HepG2 (cell line): ENCODE measurements at regions not wholly inside any gene's neighbourhood (a gene's known extent, or its start where the extent isn't known, plus 50 kb on each side); places are given as distances from the start of the nearest gene placed in this dataset.
A peak's percentile ranks its signal among the peaks of the same experiment; 100 is the strongest.

Experiments
- ATAC-seq: fragments of 200-7000 bp; cut with Tn5 transposase; 3 replicates; pipeline ENCODE4 v1.9.1; 2020; ENCODE audit warnings: mild to moderate bottlenecking, moderate library complexity
- BruUV-seq: library from RNA; stranded (reverse); fragments of 400-500 nt; replicated peaks from 2 replicates; lab custom pipeline; 2021; lab: Mats Ljungman, UMichigan
- CTCF ChIA-PET: fragments of 300-600 bp; formaldehyde crosslinking; extraction: SDS; loops from one replicate; lab custom pipeline; 2021; ENCODE audit warnings: low total read pairs, inconsistent platforms, low intra/inter-chr PET ratio; lab: Yijun Ruan, JAX
- POLR2A ChIA-PET: fragments of 350-600 bp; sonication (Branson Sonifier 250); formaldehyde crosslinking; loops from one replicate; lab custom pipeline; 2020; ENCODE audit warnings: antibody characterized with exemption, inconsistent platforms; lab: Yijun Ruan, JAX
- DNase-seq: peaks from one replicate; pipeline ENCODE4 v3.0.0-alpha.2; 2015; ENCODE audit warnings: low spot score
- FAIRE-seq: peaks from 3 replicates; lab custom pipeline; 2011; peaks lifted over from hg19 to GRCh38; lab: Jason Lieb, UNC
- H2AFZ ChIP-seq: one replicate; pipeline ENCODE4 v1.6.1; 2011; ENCODE audit warnings: low read length, inconsistent platforms
- H3K27ac ChIP-seq: fragments of 300-600 bp; 3 replicates; pipeline ENCODE4 v1.8.0; 2011; ENCODE audit warnings: mixed run types, mild to moderate bottlenecking, mixed read lengths, low read length, inconsistent platforms; ENCODE audit not compliant: insufficient read depth; ENCODE audit errors: extremely low read length
- H3K27me3 ChIP-seq, 2 experiments: fragments of 200-600 bp in 1 of 2; 2 replicates in 1 of 2; 3 replicates in 1 of 2; pipeline versions ENCODE4 v1.6.0 to v1.8.0; 2011; ENCODE audit warnings: low read length in 2 of 2, mild to moderate bottlenecking in 2 of 2, moderate library complexity in 2 of 2, inconsistent platforms in 1 of 2; ENCODE audit not compliant: insufficient read depth in 2 of 2, control insufficient read depth in 1 of 2
- H3K36me3 ChIP-seq, 2 experiments: fragments of 200-600 bp in 1 of 2; replicated peaks in 1 of 2; 2 replicates in 1 of 2; 3 replicates in 1 of 2; pipeline versions ENCODE4 v1.5.1 to v1.8.0; 2011; ENCODE audit warnings: low read length in 2 of 2, inconsistent platforms in 1 of 2; ENCODE audit not compliant: insufficient read depth in 2 of 2, control insufficient read depth in 1 of 2
- H3K4me1 ChIP-seq: 2 replicates; pipeline ENCODE4 v1.5.1; 2012; ENCODE audit warnings: low read length, inconsistent platforms; ENCODE audit not compliant: insufficient read depth
- H3K4me2 ChIP-seq: 2 replicates; pipeline ENCODE4 v1.6.0; 2011; ENCODE audit warnings: low read depth, low read length, inconsistent platforms
- H3K4me3 ChIP-seq, 3 experiments: fragments of 200-600 bp in 1 of 3; sonication (generic), shearing (Covaris generic) in 1 of 3; replicated peaks in 1 of 3; 2 replicates each; pipeline ENCODE4 v1.5.1; 2011 to 2016; ENCODE audit warnings: low read length in 3 of 3, inconsistent platforms in 2 of 3, low read depth in 2 of 3, mild to moderate bottlenecking in 2 of 3, control low read depth in 1 of 3, mixed read lengths in 1 of 3; ENCODE audit not compliant: insufficient read depth in 1 of 3
- H3K79me2 ChIP-seq: one replicate; pipeline ENCODE4 v1.6.1; 2011; ENCODE audit warnings: low read length, inconsistent platforms; ENCODE audit not compliant: insufficient read depth
- H3K9ac ChIP-seq: 2 replicates; pipeline ENCODE4 v1.6.0; 2011; ENCODE audit warnings: mild to moderate bottlenecking, low read depth, low read length, inconsistent platforms; ENCODE audit not compliant: insufficient read depth
- H3K9me3 ChIP-seq: 2 replicates; pipeline ENCODE4 v1.5.1; 2012; ENCODE audit warnings: mild to moderate bottlenecking, low read length
- H4K20me1 ChIP-seq: 2 replicates; pipeline ENCODE4 v1.6.0; 2011; ENCODE audit warnings: inconsistent platforms, mild to moderate bottlenecking, low read length, moderate library complexity; ENCODE audit not compliant: insufficient read depth
- ARID5B ChIP-seq: IDR thresholded peaks from 2 replicates; pipeline ENCODE4 v1.4.0; 2020; ENCODE audit warnings: mild to moderate bottlenecking, missing genetic modification reagents
- GLMP ChIP-seq: sonication (generic); formaldehyde crosslinking; IDR thresholded peaks from 2 replicates; pipeline ENCODE4 v1.9.0; 2021; ENCODE audit warnings: missing genetic modification reagents, mild to moderate bottlenecking, borderline replicate concordance
- HNF4A ChIP-seq: sonication (generic); formaldehyde crosslinking; IDR thresholded peaks from 2 replicates; pipeline ENCODE4 v1.4.0; 2020; ENCODE audit warnings: missing genetic modification reagents
- NAIF1 ChIP-seq: sonication (generic); formaldehyde crosslinking; IDR thresholded peaks from 2 replicates; pipeline ENCODE4 v1.5.0; 2020; ENCODE audit warnings: mild to moderate bottlenecking, missing genetic modification reagents, borderline replicate concordance
- TEAD3 ChIP-seq: optimal IDR thresholded peaks from 2 replicates; pipeline ENCODE3; 2016; ENCODE audit warnings: borderline replicate concordance
- ZNF605 ChIP-seq: sonication (generic); formaldehyde crosslinking; IDR thresholded peaks from 2 replicates; pipeline ENCODE4 v1.8.0; 2022; ENCODE audit warnings: mild to moderate bottlenecking, missing genetic modification reagents
- WGBS: methylation state at CpG from one replicate; pipeline ENCODE4 v1.1.6; 2017; ENCODE audit warnings: low lambda C conversion rate; 5-methylcytosine and 5-hydroxymethylcytosine counted together
- in situ Hi-C: cut with HindIII; loops from 2 replicates; pipeline ENCODE4 v1.10.0; 2017; ENCODE audit warnings: low pct_unique_long_range_greater_than_20kb; ENCODE audit not compliant: extremely low pct_ligation_motif_present
- intact Hi-C: fragments of 100-400 bp; cut with micrococcal nuclease; formaldehyde crosslinking; loops from one replicate; pipeline ENCODE4 v1.10.0; 2022; ENCODE audit not compliant: unreplicated experiment
- TF ChIP-seq, protein P1 (sequence below): sonication (generic); formaldehyde crosslinking; IDR thresholded peaks from 2 replicates; pipeline ENCODE4 v1.9.0; 2021; ENCODE audit warnings: missing genetic modification reagents, borderline replicate concordance

DNA sequence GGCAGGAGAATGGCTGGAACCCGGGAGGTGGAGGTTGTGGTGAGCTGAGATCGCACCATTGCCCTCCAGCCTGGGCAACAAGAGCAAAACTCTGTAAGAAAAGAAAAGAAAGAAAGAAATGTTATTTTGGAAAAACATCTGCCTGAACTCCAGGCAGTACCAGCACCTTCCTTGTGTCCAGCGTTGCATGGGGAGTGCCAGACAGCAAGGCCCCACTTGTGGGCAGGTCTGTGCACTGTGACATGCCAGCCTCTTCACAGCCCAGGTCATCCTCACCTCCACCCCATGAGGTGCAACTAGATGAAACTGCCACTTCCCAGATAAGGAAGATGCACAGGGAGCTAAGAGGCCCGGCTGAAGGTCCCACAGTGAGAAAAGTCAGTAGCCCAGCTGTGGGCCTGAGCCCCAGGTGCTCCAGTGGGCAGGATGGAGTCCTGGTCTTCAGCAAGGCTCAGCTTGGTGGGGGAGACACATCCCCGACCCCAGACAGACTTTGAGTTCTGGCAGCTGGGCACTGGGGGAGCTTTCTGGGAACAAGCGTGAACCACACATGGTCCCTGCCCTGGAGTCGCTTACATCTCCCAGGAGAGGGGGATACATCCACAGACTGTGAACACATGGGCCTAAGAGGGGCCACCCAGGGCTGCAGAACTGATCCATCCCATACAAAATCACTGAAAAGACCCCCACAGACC is 146.9 kb upstream of the IER5L start (continued):
- TF ChIP-seq, protein P1, sequence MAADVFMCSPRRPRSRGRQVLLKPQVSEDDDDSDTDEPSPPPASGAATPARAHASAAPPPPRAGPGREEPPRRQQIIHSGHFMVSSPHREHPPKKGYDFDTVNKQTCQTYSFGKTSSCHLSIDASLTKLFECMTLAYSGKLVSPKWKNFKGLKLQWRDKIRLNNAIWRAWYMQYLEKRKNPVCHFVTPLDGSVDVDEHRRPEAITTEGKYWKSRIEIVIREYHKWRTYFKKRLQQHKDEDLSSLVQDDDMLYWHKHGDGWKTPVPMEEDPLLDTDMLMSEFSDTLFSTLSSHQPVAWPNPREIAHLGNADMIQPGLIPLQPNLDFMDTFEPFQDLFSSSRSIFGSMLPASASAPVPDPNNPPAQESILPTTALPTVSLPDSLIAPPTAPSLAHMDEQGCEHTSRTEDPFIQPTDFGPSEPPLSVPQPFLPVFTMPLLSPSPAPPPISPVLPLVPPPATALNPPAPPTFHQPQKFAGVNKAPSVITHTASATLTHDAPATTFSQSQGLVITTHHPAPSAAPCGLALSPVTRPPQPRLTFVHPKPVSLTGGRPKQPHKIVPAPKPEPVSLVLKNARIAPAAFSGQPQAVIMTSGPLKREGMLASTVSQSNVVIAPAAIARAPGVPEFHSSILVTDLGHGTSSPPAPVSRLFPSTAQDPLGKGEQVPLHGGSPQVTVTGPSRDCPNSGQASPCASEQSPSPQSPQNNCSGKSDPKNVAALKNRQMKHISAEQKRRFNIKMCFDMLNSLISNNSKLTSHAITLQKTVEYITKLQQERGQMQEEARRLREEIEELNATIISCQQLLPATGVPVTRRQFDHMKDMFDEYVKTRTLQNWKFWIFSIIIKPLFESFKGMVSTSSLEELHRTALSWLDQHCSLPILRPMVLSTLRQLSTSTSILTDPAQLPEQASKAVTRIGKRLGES (CRISPR knock-in tag): no peak
- no peak for TF ChIP-seq ZNF605 (CRISPR knock-in tag)
- TF ChIP-seq, all 625 proteins: peak for 0

- FAIRE-seq (peak; percentile 82), ATAC-seq (peak; percentile 56), DNase-seq (peak; percentile 44)
- CTCF ChIA-PET: no interaction called here
- H3K9me3 ChIP-seq: no peaks in the 10 kb centered on the region
- H3K4me1 ChIP-seq: peaks cover 98% of the 10 kb centered on the region
- intact Hi-C loops (no loop called here), in situ Hi-C loops (no loop called here)
- H2AFZ ChIP-seq: no peak overlapping the region
- H3K27me3 ChIP-seq: 0 out of 5 replicates have a peak, but pooled peaks cover 0 to 4% of the 10 kb centered on the region in 2 experiments
- H3K4me3 ChIP-seq: peak overlapping the region in 1 of 3 experiments; percentile 34; a peak in 1 of 6 replicates
- peak overlapping the region; percentile 6 for H3K27ac ChIP-seq
- no peak overlapping the region; the same call in 1 of the 2 replicates for H3K9ac ChIP-seq
- H3K36me3 ChIP-seq: no peaks in the 10 kb centered on the region
- 0% methylated on average over 7 of the region's 13 CpGs for WGBS
- peak overlapping the region; percentile 68 for H3K4me2 ChIP-seq
- POLR2A ChIA-PET: interaction anchor here (0.6 to 4.2 kb wide), 7 partner anchors 8 to 229 kb away, joined by 3 to 31 read pairs (median 4); no protein-coding TSS in a partner anchor
- no peaks in the 10 kb centered on the region for H4K20me1 ChIP-seq
- no peaks in the 10 kb centered on the region for H3K79me2 ChIP-seq
- BruUV-seq: no TSS peak
- TF ChIP-seq TEAD3 (peak; percentile 56), ARID5B (CRISPR knock-in tag) (peak; percentile 68), NAIF1 (CRISPR knock-in tag) (no peak), HNF4A (CRISPR knock-in tag) (peak; percentile 68), GLMP (CRISPR knock-in tag) (no peak)
These were observed 146.0 kb upstream of the IER5L start for GRCh38 chr9:129323999-129324553.
